ENCODE measurements at regions not wholly inside any gene's neighbourhood (a gene's known extent, or its start where the extent isn't known, plus 50 kb on each side); places are given as distances from the start of the nearest gene placed in this dataset.
"Not testable (repeated sequence)": the region's sequence is repeated elsewhere in the genome, so short reads cannot be mapped to it uniquely, and the experiment has no call there.

DNA sequence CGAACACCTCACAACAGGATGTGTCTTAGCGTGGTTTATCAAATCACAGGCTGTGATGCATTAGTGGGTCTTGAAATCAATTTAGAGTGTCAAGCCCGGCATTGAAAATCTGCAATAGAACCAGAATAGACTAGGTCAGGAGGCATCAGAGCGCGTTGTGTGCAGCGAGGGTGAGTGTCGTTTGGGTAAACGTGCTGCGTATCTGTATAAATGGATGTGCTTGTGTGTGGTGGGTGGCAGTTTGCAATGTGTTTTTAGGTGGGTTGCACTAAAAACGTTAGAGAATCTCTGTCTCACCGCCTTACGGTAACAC is 121.0 kb upstream of the SULF2 start:
- DNase-seq = no peak

- DNase-seq = no peak
Observed at GRCh38 chr20:47905628-47906347, 120.5 kb upstream of the SULF2 start.

DNA sequence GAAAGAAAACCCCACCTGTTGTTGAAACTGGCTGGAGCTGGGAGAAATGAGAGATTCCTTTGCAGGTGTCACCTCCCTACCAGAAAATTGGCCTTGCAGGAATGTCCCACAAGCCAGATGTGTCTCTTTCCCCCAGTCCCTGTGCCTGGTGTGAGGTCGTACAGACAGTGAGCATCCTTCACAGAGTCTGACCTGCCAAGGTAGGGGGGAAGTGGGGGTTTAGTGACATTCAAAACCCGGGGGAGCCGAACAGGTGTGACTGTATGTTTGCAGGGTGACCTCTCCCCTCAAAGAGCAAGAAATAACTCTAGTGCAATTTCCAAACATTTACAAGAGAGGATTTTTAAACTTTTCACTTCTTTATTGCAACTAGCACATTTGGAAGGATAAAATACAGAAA is 117.7 kb upstream of the SULF2 start:
- not testable (repeated sequence) for DNase-seq

DNA sequence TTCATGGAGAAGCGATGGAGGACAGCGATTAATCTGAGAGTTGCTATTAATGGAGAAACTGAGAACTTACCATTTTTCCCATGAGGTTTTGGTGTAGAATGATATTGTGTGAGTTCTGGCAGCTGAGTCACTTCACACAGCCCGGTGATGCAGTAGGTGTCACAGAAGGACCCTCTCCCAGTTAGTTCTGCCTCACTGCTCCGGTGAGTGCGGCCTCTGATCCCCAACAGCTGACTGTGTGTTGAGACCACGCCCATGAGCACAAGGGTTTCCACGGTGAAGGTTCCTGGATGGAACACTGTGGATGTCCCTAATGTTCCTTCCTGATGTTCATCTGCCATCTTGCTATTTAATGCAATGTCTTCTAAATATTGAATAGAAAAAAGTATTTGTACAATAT is 114.0 kb upstream of the SULF2 start:
- DNase-seq = not testable (repeated sequence)

DNA sequence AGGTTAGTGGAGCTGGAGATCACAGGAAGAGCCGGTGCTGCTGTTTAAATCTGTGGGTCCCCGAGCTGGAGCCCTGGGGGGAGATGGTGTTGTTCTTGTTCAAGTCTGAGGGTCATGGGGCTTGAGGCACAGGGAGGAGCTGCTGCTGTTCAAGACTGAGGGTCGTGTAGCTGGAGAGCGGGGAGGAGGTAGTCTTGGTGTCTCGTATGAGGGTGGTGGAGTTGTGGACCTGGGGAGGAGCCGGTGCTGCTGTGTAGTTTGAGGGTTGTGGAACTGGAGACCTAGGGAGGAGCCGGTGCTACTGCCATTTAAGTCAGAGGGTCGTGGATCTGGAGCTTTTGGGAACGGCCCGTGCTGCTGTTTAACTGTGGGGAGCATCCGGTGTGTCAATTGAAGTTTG is 112.2 kb upstream of the SULF2 start:
- no peak for DNase-seq

DNA sequence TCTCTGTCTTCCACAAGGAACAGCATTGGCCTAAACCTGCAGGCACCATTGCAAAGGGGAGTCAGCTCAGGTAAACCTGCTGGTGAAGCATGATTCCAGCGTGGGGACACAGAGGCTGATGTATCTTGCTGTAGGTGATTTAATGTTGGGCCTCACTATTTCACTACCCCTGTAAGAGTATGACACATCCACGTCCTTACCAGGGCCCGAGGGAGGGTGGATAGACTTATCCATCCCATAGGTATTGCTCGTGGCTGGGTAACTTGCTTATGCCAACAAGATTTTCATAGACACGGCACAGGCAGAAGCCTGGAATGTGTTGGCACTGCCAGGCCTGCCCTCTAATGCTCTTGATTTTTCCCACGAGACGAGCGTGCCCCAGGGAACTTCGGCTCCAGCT is 107.4 kb upstream of the SULF2 start:
- not testable (repeated sequence) for DNase-seq

GRCh38 chr20:47890708-47891107 is 105.4 kb upstream of the SULF2 start:
- DNase-seq = not testable (repeated sequence)

DNA sequence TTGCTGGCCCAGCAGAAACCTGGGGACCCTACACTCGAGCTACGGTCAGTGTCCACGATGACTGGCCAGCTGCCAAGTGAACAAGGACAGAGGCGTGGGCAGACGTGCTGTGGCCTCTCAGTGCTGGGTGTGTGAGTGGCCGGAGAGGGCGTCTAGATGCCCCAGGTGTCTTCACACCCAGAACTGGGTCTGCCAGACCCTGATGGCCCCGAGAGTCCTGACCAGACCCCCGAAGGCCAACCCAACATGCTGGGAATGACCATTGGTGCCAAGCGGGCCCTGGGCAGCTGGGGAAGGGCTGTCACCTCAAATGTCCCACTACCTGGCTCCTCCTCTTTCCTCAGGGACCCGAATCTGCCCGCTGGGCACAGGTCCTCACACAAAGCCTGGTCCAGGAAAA is 104.5 kb upstream of the SULF2 start:
- not testable (repeated sequence) for DNase-seq

DNA sequence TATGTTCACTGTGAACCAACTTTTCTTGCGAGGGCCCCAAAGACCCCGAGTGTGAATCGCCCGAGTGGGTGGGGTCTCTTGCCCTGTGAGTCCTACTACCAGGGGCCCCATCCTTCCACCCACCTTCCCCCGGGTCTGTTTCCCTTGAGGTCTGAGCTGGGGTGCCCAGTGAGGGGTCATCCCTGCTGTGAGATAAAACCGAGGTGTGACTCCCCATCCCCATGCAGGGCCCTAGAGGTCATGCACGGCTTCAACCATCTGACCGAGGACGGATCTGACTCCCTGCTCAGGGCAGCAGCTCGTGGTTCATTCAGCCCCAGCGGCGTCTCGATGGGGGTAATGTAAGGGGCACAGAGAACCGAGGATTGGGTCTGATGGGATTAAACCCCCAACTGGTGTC is 103.1 kb upstream of the SULF2 start:
- DNase-seq = no peak

DNA sequence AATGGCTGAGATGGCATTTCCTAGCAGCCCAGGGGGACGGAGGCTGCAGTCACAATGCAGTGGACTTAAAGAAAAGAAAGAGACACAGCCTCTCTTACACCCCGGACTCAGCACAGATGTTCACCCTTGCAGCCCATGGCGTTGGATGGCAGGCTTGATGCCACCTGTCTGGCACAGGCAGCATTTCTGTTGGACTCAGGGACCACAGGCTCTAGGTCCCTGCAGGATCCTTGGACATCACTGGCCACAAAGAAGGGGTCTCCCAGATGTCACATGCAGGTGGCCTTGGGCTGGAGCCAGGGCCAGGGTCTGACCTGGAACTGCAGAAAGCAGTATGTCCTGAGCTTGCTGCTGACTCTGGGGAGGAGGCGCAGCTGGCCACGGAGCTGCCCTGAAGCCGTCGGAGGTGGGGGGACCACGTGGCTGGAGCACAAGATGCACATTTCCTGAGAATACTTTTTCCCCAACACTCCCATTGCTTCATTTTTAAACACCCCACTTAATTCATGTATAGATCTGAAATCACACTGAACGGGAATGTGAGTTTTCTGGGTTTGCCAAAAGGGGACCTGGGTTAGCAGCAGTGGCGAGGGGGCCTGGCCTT is 102.3 kb upstream of the SULF2 start:
- no peak for DNase-seq

DNA sequence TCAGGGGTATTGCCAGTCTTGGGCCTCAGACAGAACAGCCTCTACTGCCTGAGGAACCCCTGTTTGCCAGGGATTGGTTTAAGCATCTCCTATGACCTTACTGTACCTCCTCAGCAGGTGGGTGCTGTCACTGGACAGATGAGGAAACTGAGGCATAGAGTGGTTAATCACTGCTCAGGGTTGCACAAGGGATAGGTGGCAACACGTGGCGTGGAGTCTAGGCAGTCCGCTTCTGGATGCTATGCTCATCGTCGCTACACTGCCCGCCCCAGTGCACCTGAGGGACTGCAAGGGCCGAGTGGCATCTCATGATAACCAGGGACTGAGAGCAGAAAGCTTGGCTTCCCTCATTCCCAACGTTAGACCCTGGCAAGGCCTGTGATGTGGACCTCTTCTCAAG is 101.8 kb upstream of the SULF2 start:
- no peak for DNase-seq

GRCh38 chr20:47886454-47887041 is 101.3 kb upstream of the SULF2 start:
- no peak for DNase-seq

DNA sequence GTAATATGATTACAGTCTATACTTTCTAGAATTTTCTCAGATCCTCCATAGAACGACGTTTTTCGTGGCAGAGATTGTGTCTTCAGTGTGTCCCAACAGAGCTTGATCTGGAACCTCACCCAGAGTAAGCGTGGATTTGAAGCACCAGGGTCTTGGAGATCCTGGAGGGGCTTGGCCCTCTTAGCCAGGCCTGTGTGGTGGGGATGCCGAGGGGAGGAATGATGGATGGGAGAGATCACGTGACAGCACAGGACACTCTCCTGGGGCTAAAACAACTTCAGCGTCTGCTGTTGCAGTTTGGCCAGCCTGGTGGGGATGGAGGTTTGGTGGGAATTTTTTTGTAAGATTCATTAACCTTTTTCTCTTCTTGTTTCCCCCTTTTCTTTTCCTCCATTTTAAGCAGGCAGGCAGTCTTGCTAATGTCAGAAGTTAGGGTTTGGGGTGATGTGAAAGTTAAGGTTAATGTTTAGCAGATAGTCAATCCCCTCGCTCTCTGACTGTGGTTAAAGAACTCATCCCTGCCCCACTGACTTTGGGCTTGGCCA is 100.7 kb upstream of the SULF2 start:
- no peak for DNase-seq

- DNase-seq = not testable (repeated sequence)
Observed at GRCh38 chr20:47883940-47884339, 98.7 kb upstream of the SULF2 start.

DNA sequence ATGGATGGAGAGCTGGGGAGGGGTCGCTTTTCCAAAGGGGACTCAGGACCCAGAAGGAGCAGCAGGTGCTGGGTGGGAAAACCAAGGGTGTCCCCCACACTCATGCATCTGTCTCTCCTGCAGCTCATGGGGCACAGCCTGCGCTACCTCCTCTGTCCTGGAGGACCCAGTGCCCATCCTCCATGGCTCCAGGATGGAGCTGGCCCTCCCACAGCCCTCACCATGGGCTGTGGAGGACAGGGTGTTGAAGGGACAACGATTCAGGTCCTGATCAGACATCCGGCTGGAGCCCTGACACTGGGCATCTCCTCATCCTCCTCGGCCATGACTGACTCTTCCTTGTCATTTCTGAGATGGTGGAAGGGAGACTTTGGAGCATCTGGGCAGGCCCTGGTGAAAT is 97.9 kb upstream of the SULF2 start:
- DNase-seq = no peak

DNA sequence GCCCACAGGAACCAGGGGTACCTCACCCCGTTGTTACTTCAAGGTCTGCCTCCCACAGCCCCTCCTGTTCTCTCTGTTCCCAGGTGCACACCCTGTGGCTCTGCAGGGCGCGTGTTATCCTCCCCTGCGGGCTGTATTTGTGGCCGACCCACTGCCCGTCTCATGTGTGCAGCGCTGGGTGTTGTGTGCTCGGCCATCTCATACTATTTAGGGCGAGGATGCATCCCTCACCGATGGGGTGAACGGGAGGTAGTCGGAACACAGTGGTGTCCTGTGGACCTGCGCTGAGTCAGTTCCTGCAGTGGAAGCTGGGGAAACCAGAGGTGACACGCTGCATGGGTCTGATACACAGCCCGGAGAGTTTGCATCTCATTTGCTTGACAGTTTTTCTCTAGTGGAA is 94.5 kb upstream of the SULF2 start:
- DNase-seq = no peak

DNA sequence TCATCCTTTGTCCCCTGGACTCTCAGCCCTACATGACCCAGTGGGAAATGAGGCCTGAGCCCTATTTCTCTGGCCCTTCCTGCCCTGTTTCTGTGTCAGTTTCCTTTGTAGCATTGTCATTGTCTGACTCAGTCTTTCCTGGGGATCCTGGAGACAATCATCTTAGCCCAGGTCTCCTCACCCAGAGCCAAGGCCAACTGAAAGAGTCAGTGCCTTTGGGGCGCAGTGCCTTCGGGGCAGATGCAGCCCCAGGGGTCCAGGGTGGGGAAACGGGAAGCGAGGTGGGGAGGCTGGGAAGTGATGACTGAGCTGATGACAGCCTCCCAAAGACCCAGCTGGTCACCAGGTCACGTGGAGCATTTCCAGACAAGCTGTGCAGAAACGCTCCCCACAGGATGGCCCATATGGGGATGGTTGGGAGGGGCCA is 93.3 kb upstream of the SULF2 start:
- no peak for DNase-seq

DNA sequence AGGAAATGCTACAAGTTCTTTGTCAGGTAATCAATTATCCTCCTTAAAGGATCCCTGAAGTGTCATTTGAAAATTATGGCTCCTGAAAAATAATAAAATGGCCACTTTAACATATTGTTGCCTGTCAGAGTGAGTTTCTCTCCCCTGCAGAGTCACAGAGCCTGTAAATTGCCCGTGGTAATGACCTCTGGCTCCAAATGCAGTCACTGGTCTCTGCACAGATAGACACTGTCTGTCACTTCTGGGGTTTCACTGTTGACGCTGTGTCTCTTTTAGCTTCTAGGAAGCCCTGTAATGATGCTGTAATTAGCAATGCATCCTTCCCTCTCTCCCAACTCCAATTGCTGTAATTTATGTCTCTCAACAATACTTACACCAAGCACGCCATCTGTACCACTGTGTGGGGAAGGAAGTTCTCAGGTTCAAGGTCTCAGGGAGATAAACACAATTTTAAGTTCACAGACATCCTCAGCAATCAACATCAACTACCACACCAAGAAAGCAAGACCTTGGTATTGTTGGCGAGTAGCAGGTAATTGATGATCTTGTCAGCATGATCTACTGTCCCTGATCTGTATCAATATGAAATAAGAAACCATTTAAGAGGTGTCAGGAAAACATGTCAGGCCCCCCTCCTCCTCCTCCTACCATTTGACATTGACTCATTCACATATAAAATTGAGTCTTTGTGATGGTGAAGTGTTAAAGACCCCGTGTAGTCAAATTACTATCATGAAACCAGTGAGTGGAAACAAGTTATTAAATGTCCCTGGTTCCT is 91.2 kb upstream of the SULF2 start:
- no peak for DNase-seq

DNA sequence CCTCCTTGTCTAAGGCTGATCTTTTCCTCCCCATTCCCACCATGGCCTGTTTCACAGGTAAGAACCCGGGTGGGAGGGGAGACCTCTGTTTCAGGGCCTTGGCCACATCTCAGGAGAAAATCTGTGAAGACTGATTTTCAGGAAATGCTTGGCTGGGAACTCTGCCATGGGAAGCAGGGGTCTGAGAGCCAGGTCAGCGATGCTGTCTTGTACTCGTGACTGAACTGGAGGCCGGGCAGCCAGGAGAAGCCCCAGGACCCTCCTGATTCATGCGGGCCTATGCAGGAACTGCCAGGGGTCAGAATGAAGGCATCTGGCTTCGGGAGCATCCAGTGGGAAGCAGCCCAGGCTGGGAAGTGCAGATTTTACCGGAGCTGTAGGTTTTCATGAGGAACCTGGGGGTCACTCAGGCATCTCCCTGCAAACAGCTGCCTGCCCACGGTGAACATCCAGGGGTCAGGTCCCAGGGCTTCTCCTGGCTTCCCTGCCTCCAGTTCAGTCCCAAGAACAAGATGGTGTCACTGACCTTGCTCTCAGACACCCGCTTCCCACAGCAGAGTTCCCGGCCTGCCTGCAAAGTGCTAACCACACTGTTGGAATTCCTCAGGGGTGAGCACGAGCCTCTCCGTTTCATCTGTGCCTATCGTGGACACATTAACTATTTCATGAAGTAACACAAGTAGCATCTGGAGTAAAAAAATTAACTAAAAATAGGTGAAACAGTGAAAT is 90.2 kb upstream of the SULF2 start:
- no peak for DNase-seq

GRCh38 chr20:47872341-47872740 is 87.1 kb upstream of the SULF2 start:
- DNase-seq = no peak

GRCh38 chr20:47870475-47870874 is 85.2 kb upstream of the SULF2 start:
- DNase-seq = no peak

- DNase-seq = no peak
Observed at GRCh38 chr20:47868744-47869143, 83.5 kb upstream of the SULF2 start.

DNA sequence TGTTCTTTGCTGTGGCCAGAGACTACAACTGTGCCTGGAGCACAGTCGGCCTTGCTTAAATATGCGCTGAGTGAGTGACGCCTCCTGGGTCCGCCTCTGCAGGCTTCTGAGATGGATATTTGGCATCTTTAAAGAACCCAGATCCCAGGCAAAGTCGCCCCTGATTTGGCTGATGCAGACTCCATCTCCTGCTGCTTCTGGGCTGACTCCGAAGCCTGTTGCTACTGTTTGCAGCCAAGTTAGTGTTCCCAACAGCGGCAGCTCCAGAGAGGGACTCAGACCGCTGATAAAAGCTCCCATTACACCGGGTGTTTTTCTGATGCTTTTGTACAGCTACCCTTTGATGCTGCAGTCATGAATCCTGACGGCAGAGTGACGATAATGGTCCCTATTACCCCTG is 83.0 kb upstream of the SULF2 start:
- DNase-seq = no peak

Data from CD4-positive, alpha-beta T cell treated with Interleukin-4 for 1 hour (primary cell).